AML-193 (cell line): ENCODE measurements at regions not wholly inside any gene's neighbourhood (a gene's known extent, or its start where the extent isn't known, plus 50 kb on each side); places are given as distances from the start of the nearest gene placed in this dataset.

Experiments used
- DNase-seq, 2 experiments: peaks; one replicate each; lab custom pipeline; 2025; lab: John Stamatoyannopoulos, UW

DNA sequence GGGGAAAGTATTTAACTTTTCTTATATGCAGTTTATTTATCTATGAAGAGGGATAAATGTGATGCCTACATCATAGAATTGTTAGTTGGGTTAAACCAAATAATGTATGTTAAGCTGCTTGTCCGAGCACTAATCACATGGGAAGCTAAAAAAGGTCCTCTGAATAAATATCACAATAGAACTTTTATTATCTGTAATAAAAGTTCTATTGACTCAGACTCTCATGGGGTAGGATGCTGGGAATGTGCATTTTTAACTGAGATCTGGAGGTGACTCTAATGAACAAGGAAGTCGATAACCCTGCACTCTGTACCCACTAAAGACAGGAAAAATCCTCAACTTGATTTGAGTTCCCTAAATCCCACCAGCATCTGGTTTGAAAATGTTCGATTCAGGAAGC is 205.9 kb upstream of the IL12B start:
- no peak for DNase-seq

DNA sequence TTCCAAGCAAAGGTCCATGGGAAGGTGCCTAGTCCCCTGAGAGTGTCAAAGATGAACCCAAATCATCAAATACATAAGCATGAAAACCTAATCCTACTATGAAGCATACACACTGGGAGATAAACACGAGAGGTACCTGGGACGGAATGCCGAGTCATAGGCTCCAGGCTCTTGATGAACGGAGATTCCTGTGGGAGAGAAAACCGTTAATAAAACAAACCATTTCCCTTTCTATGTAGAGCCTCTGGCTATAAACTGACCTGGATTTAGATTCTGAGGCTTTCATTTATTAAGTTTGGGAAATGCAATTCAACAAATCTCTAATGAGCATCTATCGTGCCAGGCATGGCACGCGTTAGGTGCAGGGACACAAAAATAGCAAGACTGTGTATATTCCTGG is 206.4 kb upstream of the IL12B start:
- no peak for DNase-seq

DNA sequence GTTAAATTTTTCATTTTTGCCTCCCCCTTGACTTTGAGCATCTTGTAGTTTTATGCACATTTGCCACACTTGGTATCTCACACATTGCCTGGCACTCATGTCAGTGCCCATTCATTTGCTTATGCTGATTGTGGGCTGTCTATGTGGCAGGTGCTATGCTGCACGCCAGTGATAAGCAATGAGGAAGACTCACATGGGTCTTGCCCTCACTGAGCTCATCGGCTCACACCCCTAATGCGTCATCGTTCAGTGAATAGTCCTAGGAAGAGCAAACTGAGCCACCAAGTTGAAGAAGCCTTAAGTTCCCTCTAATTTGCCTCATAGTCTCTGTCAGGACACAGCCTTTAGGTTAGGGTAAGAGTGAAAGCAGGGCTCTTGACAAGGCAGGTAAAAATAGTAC is 209.4 kb upstream of the IL12B start:
- DNase-seq, result no peak

DNA sequence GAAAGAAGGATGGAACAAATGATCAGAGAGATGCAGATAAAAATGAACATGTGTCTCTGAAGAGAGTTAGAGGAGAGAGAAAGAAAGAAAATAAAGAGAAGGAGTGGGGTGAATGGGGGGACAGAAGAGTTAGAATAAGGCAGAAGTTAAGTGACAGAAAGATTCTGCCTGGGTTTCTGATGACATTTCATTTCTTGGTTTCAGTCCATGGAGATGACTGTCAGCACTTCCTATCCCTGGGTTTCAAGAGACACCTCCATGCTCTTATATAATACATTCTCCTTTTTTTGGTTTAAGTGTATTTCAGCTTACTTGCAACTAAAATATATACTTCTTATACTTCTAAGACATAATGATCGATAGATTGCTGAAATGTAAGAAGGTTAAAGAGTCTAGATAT is 213.0 kb upstream of the IL12B start:
- no peak for DNase-seq

DNA sequence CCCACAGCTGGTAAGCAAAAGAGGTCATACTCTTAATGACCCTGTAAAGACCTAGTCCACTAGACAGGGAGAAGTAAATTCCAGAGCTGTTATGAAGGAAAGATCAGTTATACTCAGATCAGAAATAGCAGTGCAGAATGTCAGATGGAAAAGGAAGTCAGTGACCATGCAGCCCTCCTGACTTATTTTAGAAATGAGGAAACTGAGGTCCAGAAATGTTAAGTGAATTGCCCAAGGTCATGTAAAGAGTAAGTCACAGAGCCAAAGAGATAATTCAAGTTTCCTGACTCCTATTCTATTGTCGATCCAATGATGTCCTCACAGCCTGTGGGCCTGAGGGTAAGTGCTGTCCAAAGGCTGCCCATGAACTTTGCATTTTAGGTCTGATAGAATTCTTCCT is 214.9 kb upstream of the IL12B start:
- no peak for DNase-seq

DNA sequence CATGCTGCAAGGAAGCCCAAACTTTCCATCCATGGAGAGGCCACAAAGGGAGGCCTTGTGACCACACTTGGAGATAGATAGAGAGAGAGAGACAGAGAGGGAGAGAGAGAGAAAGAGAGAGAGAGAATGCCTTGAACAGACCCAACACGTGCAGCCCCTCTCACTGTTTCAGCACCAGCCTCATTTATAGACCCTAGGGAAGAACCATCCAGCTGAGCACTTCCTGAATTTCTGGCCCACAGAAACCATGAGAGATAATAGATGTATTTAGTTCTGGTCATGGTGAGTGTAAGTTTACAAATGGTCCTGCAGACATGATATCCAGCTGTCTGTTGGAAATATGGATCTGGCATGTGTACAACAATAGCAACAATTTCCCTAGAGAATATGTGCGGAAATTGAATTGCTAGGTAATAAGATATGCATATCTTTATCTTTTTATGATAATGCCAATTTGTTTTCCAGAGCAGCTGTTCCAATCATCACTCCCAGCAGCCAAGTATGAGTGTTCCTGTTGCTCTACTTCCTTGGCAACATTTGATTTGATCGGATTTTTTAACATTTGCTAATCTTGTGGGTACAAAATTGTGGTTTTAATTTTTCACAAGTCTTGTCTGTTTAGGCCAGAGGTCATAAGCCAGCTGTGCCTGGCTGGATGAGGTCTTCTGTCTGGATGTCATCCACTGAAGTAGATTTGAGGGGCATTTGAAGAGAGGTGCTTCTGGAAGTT is 217.3 kb upstream of the IL12B start:
- DNase-seq, result no peak

DNA sequence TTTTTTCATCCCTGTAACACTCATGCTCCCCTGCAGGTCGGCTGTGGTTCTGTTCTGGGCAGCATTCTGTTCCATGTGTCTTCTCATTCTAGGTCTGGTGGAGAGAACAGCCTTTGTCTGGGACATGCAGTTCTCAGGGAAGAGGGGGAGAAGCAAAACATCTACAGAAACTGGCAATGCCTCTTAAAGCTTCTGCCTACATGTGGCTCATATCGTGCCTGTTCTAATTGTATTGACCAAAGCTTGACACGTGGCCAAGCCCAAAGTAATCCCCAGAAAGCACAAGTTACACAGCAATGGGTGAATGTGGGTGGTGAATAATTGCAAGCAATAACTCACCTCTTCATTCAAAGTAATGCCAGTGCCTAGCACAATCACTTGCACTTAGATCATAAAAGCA is 218.2 kb upstream of the IL12B start:
- DNase-seq, result no peak

DNA sequence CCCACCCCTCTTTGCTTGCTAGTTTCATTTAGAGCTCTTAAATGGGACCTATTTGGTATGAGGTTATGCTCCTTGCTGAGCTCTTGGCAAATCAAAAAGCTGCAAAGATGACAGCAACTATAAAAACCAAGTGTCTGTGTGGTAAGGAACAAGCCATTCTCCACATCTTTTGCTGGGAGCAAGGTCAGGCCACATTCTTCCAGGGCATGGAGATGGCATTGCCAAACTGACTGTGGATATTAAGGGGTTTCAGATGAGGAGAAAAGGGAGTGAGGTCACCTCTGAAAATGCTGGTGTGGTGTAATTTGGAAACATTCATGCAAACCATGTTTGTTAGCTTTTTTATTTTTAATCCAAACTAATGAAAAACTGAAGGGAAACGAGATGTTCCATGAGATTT is 218.8 kb upstream of the IL12B start:
- DNase-seq, result no peak

DNA sequence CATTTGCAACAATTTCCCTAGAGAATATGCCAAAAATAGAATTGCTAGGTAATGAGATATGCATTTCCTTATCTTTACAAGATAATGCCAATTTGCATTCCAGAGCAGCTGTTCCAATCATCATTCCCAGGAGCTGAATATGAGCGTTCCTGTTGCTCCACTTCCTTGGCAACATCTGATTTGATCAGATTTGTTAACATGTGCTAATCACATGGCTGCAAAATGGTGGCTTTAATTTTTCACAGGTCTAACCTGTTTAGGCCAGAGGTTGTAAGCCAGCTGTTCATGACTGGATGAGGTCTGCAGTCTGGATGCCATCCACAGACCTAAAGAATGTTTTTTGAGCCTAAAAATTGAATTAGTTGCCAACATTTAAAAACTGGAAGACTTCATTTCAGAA is 220.7 kb upstream of the IL12B start:
- no peak for DNase-seq

DNA sequence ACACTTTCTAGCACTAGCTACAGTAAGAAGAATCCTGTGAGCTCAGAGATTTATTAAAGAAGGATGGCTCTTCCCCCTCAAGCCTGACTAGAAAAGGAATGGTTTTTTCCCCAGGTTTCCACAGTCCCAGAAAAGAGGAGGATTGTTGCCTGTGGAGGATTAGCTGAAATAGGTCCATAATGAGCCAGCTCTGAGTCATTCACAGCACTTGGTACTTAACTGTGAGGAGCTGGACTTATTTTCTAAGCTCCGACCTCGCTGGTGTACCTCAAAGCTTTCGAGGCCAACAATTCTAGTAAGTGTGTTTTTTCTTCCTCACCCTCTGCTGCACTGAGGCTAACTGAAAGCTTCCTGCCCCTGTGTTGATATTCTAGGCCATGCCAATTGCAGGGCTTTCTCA is 222.5 kb upstream of the IL12B start:
- no peak for DNase-seq

DNA sequence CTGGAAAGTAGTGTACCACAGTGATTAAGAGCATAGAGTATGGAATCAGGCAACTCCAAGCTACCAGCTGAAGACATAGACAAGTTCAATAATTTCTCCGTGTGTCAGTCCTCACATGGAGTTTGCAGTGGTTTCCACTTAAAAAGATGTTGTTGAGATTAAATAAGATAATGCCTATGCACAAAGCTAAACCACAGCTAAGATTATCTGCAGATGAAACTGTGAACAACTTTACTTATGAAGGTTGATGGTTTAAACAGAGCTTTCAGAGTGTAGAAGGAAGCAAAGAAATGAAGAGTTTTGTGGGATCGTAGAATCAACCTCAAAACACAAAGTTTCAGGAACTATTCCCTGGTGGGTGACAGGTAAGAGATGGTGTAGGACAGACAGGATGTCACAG is 223.5 kb upstream of the IL12B start:
- no peak for DNase-seq

DNA sequence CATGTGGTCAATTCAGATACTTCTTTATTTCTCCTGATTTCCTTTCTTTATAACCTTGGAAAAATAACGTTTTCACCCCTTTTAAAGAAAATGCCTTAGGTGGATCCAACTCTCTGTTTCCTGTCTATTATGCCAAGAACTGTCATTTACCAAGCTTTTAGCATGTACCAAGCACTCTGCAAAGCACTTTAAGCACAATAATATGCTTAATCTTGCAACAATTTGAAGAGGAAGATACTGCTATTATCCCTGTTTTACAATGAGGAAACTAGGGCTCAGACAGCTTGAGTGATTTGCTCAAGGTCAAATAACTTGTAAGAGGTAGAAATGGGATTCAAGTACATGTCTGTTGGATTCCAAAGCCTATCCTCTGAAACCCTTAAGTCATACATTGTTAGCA is 224.8 kb upstream of the IL12B start:
- DNase-seq, result no peak

DNA sequence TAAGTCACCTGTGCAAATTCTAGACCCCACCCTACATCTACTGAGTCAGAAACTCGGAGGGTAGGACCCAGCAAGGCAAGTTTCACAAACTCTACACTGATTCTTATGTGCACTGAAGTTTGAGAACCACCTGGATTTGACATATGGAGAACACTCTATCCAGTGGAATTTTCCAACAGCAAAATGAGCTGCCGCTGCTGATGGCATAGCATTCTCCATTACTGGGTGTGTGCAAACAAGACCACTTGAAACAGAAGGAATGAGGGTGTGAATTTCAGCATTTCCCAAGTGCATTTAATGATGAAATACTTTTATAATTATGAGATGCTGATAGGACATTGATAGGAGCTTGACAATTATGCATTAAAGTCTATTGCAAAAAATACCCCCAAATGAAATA is 229.1 kb upstream of the IL12B start:
- DNase-seq, result no peak

DNA sequence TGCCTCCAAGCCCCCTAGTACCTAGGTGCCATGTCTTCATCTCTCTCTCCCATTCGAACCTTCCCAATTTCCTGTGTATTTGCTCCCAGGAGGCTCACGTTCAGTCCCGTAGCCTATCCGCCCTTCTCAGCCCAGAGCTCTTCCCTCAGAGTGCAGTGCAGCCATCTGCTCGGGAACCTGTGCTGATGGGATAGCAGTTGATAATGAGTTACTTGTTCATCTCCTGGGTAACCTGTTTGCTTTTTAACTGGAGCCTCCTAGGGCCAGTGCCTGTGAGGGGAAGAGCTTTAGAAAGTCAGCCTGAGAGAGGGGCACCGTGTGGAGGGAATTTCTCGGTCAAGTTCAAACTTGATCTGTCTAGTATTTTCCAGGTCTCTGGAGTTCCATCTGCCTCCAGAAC is 229.8 kb upstream of the IL12B start:
- no peak for DNase-seq

DNA sequence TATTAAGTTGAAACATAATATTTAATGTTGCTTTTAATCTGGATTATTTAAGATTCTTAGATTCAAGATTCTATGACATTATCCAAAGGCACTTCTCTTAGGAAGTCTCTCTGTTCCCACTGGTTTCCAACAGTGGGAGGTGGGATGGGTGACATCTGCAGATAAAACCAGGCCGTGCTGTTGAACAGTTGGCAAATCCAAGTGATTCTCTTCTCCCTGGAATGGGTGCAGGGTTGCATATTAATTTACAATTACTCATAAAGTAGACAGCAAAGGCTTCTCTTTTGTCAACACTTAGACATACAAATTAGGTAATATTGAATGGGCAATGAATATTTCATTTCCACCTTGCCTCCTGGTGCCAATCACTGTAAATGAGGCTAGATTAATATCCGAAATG is 233.7 kb upstream of the IL12B start:
- no peak for DNase-seq

DNA sequence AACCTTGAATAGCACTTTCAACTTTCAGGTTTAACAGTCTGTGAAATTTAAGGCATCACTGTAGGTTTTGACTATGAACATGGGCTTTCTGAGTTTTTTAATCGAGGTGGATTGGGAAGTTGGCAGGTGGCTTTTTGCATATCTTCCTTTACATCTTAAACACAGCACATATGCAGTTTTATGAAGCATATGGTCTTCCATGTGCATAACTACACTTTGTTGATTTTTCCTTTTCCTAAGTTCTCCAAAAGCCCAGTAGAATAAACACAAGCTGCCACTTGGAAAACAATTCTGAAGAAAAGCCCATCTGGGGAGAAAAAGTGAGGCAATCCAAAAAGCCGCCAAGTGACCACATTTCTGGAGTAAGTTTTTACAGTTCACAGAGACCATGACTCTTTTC is 236.5 kb upstream of the IL12B start:
- DNase-seq, result no peak

DNA sequence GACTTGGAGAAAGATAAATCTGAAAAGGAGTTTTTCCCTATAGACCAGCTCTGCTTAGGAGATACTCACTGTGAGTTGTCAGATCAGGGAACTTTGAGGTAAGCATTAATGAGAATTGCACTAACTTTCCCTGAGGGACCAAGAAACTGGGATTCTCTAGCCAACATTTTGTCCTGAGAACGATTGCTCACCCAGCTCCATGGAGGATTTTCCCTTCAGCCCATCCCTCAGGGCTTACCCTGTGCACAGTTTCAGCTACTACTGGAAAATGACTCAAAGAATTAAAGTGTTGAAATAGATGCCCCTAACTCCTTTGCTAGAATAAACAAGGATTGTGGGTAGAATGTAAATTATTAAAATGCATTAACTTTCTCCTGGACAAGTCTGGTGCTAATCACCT is 237.2 kb upstream of the IL12B start:
- no peak for DNase-seq

DNA sequence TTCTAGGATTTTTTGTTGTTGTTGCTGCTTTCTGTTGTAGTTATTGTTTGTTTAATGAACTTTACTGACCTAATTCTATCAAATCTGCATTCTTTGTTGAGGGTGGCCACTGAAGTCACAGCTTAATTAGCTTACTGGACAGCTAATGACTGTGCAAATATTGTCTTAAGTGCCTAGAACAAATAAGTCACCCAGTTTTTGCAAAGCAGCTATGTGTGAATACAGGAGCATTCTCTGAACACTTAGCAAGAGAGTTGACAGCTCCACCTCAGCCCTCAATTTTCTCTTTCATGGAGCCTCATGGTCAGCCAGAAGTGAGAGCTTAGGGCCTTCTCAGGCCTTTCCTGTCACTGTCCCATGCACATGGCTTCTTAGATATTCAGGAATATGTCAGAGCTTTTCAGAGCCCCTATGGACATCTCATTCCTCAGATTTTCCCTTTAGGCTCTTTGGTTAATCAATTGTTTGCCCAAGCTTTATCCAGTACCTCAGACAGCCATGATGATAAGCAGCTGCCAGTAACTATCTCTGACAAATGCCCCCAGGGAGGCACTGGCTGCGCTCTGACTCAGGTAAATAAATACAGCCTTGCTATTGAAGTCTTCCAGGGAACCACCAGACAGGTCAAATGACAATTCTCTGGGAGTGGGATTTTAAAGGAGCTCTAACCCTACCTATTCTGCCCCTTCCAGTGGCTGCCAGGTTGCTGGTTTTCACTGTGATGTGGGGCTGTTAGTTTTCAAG is 241.4 kb upstream of the IL12B start:
- DNase-seq, result no peak

DNA sequence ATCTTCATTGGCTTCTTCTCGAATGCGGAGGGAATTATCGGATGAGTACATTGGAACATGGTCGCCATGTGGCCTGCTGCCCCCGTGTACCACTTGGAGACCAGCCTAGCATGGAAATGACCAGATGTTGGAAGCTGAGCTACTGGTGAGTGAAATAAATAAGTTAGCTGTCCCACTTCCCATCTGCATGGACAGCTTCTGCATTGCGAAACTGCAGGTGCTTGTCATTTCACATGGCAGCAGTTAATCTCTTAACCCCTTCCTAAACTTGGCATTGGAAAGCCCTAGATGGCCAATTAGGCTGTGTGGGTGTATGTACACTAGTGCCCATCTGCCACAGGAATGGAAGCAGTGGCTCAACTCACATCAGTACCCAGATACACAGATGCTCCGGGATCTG is 246.6 kb upstream of the IL12B start:
- no peak for DNase-seq

DNA sequence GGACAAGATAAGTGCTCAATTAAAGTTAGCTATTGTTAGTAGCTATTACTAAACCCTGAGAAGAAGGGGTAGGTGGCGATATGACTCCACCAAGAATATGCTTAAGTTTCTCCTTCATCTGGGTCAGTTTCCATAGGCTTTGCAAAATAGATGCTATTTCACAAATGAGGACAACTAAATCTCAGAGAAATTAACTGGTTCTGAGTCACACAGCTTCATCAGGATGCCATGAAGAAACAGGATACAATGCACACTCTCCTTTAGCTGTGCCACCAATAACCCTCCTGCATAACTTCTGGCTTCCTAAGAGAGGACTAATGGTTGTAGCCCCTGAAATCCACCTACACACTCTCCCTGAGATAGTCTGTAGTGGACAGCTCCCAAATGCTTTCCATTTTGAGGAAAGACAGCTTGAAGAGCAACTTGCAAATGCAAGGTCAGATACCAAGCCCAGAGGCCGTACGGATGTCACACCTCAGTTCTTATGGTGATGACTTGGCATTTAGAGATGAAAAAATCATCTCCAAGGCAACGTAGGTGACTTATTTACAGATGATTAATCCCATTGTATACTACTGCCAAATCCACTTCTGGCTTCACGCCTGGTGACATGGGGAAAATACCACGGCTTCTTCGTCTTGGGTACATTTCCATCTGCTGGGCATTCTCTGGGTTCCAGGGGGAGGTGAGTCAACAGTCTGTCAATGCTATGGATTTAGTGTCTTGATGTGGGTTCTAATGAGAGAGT is 251.4 kb upstream of the IL12B start:
- no peak for DNase-seq

DNA sequence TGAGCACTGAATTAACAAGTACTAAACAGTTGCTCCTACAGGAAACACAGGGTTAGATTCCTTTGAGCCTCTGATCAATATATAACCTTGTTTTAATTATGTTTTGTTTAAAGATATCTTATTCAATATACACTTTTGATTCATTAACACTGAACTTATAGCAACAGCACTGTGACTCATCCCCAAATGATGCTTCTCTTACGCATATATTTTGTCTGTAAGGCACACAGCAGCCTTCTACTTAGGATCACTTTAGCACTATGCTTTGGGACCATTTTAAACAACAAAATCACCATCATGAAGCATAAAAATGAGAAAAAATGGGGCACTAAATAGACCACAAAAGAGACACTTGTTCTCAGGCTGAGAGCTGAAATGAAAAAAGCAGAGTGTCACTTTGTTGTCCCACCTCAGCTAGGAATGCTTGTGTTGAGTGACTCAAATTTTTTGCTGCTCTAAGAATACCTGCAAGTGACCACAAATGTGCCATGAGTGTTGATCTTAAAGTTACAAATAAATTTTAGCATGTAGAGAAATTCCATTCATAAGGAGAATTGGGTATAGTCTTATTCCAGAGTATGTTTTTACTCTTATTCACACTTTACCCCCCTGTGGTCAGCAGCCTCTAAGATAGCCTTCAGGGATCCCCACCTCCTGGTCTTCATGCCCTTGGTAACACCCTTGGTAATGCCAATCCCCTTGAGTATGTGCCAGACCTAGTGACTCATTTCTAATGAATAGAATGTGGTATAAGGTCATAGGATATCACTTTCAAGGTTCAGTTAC is 252.7 kb upstream of the IL12B start:
- DNase-seq, result no peak

DNA sequence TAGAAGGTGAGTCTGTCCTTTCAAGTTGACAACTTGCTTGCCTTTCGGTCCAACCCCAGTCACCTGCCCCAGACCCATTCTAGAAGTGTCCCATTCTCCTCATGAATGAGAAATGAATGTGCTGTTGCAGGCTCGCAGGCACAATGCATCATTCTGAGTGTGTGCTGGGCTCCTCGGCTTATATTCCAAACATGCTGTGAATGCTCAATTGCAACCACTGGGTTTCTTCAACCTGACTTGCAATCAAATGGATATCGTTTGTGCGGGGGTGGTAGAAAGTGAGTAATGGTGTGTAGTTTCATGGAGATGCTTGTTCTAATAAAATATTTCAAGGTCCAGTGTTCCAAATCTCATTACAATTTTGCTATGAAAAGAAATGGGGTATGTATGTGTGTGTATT is 256.6 kb upstream of the IL12B start:
- DNase-seq, result no peak
